Endometrial microvascular endothelial cells (primary cell): ENCODE measurements at regions not wholly inside any gene's neighbourhood (a gene's known extent, or its start where the extent isn't known, plus 50 kb on each side); places are given as distances from the start of the nearest gene placed in this dataset.

Experiments used
- in situ Hi-C: cut with HindIII; loops from 2 replicates; pipeline ENCODE4 v1.10.0; 2017; ENCODE audit warnings: low sequenced_read_pairs, low pct_unique_long_range_greater_than_20kb; ENCODE audit errors: inconsistent ontology term

GRCh38 chr5:65068410-65068809, 299.7 kb downstream of the CWC27 start:
- in situ Hi-C loops, result no loop called here

GRCh38 chr5:65070026-65070425, 301.3 kb downstream of the CWC27 start:
- in situ Hi-C loops, result no loop called here

- in situ Hi-C loops, result no loop called here
Observed at GRCh38 chr5:65072850-65073249, 304.1 kb downstream of the CWC27 start.

- in situ Hi-C loops, result no loop called here
Observed at GRCh38 chr5:65073250-65073661, 304.5 kb downstream of the CWC27 start.

- in situ Hi-C loops, result loop anchor here (5.0 kb wide), 1 partner anchor 93 kb away; no protein-coding TSS in a partner anchor
Observed at GRCh38 chr5:65075623-65076250, 307.0 kb downstream of the CWC27 start.

GRCh38 chr5:65076251-65076869, 307.6 kb downstream of the CWC27 start:
- in situ Hi-C loops, result loop anchor here (5.0 kb wide), 1 partner anchor 94 kb away; no protein-coding TSS in a partner anchor

- in situ Hi-C loops, result loop anchor here (5.0 kb wide), 1 partner anchor 95 kb away; no protein-coding TSS in a partner anchor
Observed at GRCh38 chr5:65077653-65078052, 308.9 kb downstream of the CWC27 start.

GRCh38 chr5:65078331-65078730, 309.6 kb downstream of the CWC27 start:
- in situ Hi-C loops, result loop anchor here (5.0 kb wide), 1 partner anchor 96 kb away; no protein-coding TSS in a partner anchor

- in situ Hi-C loops, result no loop called here
Observed at GRCh38 chr5:65081071-65081470, 312.3 kb downstream of the CWC27 start.

GRCh38 chr5:65084795-65085515, 316.2 kb downstream of the CWC27 start:
- in situ Hi-C loops, result no loop called here

- in situ Hi-C loops, result no loop called here
Observed at GRCh38 chr5:65085516-65085850, 316.8 kb downstream of the CWC27 start.

- in situ Hi-C loops, result no loop called here
Observed at GRCh38 chr5:65086234-65086890, 317.6 kb downstream of the CWC27 start.

GRCh38 chr5:65087154-65087553, 318.4 kb downstream of the CWC27 start:
- in situ Hi-C loops, result no loop called here

GRCh38 chr5:65094279-65094678, 325.5 kb downstream of the CWC27 start:
- in situ Hi-C loops, result no loop called here

GRCh38 chr5:65098393-65098792, 329.7 kb downstream of the CWC27 start:
- in situ Hi-C loops, result no loop called here
